Hepatocyte (in vitro differentiated cells): ENCODE measurements at regions not wholly inside any gene's neighbourhood (a gene's known extent, or its start where the extent isn't known, plus 50 kb on each side); places are given as distances from the start of the nearest gene placed in this dataset.
"Not testable (repeated sequence)": the region's sequence is repeated elsewhere in the genome, so short reads cannot be mapped to it uniquely, and the experiment has no call there.

ENCODE experiments used
- EZH2 ChIP-seq: fragments of 200-600 bp; sonication (generic); IDR thresholded peaks from 2 replicates; pipeline ENCODE4 v1.6.1; 2016; ENCODE audit warnings: antibody characterized with exemption, mild to moderate bottlenecking, borderline replicate concordance
- TF ChIP-seq, protein P1 (sequence below): fragments of 200-600 bp; sonication (generic); IDR thresholded peaks from 2 replicates; pipeline ENCODE4 v1.5.1; 2016; ENCODE audit warnings: antibody characterized with exemption, mild to moderate bottlenecking; ENCODE audit not compliant: poor library complexity

DNA sequence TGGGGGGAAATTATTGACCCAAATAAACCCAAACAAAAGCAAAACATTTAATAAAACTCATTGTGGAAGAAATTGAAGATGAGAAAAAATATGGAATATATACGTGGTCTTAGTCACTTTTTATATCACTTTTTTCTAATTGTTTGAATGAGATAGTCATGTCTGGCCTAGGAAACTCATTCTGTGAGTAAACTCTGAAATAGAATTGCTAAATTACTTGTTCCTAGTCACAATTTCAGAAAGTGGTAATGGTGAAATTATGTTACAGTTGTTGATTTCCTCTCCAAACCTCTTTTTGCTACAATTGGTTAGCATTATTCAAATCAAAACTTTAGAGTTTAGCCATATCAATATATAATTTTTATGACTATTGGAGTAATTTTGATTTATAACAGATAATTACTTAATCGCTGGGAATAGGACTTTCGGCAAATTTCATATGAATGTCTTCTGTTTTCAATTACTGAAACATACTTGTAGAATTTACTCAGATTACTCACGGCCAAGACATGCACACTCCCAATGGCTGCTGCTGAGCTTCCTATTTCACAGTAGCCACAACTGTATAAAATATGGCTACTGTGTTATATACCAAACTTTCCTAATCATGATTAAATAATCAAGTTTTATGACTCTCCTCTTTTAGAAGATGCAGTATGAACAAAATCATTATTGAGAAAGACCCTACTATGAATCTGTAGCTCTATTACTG is 113.8 kb upstream of the C1QTNF3 start:
- TF ChIP-seq, protein P1, sequence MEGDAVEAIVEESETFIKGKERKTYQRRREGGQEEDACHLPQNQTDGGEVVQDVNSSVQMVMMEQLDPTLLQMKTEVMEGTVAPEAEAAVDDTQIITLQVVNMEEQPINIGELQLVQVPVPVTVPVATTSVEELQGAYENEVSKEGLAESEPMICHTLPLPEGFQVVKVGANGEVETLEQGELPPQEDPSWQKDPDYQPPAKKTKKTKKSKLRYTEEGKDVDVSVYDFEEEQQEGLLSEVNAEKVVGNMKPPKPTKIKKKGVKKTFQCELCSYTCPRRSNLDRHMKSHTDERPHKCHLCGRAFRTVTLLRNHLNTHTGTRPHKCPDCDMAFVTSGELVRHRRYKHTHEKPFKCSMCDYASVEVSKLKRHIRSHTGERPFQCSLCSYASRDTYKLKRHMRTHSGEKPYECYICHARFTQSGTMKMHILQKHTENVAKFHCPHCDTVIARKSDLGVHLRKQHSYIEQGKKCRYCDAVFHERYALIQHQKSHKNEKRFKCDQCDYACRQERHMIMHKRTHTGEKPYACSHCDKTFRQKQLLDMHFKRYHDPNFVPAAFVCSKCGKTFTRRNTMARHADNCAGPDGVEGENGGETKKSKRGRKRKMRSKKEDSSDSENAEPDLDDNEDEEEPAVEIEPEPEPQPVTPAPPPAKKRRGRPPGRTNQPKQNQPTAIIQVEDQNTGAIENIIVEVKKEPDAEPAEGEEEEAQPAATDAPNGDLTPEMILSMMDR = not testable (repeated sequence)
- not testable (repeated sequence) for TF ChIP-seq EZH2
